Prostate gland (tissue), 2 donors: ENCODE measurements at regions not wholly inside any gene's neighbourhood (a gene's known extent, or its start where the extent isn't known, plus 50 kb on each side); places are given as distances from the start of the nearest gene placed in this dataset.

Experiments used
- POLR2A ChIP-seq: fragments of 450-650 bp; IDR thresholded peaks from one replicate; pipeline ENCODE4 v1.6.1; 2016; ENCODE audit warnings: antibody characterized with exemption, mild to moderate bottlenecking
- TF ChIP-seq, protein P1 (sequence below), 4 experiments: fragments of 200-600 bp in 2 of 4; fragments of 450-650 bp in 2 of 4; sonication (generic) in 2 of 4; IDR thresholded peaks; 1 replicate in 3 of 4; 2 replicates in 1 of 4; pipeline ENCODE4 v1.5.1; 2016 to 2019; ENCODE audit warnings: antibody characterized with exemption in 4 of 4, mild to moderate bottlenecking in 2 of 4, moderate library complexity in 2 of 4

DNA sequence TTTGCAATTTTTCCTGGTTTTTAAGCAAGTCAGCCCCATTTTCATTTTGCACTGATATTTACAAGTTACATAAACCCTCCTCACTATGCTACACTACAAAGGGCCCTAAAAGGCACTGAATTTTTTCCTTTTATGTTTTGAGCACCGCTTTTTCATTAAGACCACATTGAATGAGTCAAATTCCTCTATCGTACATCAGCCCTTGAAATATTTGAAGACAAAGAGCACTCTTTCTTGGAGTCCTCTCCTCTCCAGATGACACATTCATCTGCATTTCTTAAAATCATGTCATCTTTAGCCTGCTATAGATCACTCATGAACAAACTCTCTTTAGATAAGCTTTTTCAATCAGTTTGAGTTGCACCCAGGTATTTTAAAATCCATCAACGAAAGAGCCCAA lies 306.6 kb upstream of the SOX11 start:
- TF ChIP-seq, protein P1, sequence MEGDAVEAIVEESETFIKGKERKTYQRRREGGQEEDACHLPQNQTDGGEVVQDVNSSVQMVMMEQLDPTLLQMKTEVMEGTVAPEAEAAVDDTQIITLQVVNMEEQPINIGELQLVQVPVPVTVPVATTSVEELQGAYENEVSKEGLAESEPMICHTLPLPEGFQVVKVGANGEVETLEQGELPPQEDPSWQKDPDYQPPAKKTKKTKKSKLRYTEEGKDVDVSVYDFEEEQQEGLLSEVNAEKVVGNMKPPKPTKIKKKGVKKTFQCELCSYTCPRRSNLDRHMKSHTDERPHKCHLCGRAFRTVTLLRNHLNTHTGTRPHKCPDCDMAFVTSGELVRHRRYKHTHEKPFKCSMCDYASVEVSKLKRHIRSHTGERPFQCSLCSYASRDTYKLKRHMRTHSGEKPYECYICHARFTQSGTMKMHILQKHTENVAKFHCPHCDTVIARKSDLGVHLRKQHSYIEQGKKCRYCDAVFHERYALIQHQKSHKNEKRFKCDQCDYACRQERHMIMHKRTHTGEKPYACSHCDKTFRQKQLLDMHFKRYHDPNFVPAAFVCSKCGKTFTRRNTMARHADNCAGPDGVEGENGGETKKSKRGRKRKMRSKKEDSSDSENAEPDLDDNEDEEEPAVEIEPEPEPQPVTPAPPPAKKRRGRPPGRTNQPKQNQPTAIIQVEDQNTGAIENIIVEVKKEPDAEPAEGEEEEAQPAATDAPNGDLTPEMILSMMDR (IDR thresholded peaks at IDR 0.05) = no peak
- TF ChIP-seq POLR2A = no peak
